ENCODE measurements at regions not wholly inside any gene's neighbourhood (a gene's known extent, or its start where the extent isn't known, plus 50 kb on each side); places are given as distances from the start of the nearest gene placed in this dataset.

DNA sequence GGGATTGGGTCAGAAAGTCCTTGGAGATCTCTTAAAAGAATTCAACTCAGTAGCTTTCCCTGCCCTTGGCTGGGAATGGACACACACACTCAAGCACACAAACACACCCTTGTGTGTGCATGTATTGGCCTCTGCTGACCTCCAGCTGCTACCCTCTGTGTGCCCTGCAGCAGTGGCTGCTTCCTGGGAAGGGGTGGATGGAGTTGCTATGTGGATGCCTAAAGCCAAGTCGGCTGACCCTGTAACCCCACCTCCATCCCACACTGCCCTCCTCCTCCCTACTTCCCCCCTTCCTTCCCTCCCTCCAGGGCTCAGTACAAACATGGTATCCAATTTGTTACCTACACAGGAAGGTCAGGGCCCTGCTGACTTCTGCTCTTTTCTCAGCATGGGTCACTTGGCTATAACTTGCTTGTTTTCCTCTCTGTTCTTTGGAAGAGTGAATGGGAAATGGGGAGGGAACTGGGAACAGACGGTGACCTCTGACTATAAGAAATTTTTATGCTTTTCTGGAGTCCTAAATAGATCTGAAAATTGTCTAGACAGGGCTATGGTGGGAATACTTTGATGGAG, 351.6 kb upstream of the TBX3 start:
- H3K27me3 ChIP-seq, result no peaks in the 10 kb centered on the region
- H3K4me3 ChIP-seq, result no peak overlapping the region
- DNase-seq, result no peak
- no peaks in the 10 kb centered on the region for H3K9me3 ChIP-seq
- H3K36me3 ChIP-seq, result no peaks in the 10 kb centered on the region

DNA sequence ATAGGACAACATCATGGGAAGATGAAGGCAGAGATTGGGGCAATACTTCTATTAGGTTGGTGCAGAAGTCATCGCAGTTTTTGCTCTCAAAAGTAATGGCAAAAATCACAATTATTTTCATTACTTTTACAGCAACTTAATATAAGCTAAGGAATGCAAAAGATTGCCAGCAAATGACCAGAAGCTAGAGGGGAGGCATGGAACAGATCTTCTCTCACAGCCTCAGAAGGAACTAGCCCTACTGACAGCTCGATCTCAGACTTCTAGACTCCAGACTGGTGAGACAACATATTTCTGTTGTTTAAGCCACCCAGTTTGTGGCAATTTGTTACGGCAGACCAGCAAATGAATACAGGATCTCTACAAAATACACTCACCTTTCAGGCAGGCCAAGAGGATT, 348.5 kb upstream of the TBX3 start:
- Histone ChIP-seq H3K4me3 (no peak overlapping the region), H3K27me3 (no peaks in the 10 kb centered on the region), H3K9me3 (no peaks in the 10 kb centered on the region), H3K36me3 (no peaks in the 10 kb centered on the region)
- no peak for DNase-seq

DNA sequence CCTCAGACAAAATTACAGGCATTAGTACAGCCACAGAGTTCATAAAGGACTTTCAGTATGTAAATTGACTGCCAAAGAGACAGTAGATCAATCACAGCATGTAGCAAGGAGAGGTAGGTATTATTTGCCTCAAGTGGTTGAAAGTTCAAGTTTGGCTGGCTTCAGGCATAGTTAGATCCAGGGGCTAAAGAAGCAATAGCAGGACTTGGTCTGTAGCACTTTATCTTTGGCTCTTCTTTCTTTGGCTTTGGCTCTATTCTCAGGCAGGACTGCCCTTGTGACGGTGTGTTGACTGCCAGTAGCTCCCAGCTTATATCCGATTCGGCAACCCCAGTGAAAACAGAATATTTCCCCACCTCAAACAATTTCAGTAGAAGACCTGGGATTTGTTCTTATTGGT, 346.0 kb upstream of the TBX3 start:
- Histone ChIP-seq H3K27me3 (no peaks in the 10 kb centered on the region), H3K9me3 (no peaks in the 10 kb centered on the region), H3K36me3 (no peaks in the 10 kb centered on the region), H3K4me3 (no peak overlapping the region)
- DNase-seq, result no peak

DNA sequence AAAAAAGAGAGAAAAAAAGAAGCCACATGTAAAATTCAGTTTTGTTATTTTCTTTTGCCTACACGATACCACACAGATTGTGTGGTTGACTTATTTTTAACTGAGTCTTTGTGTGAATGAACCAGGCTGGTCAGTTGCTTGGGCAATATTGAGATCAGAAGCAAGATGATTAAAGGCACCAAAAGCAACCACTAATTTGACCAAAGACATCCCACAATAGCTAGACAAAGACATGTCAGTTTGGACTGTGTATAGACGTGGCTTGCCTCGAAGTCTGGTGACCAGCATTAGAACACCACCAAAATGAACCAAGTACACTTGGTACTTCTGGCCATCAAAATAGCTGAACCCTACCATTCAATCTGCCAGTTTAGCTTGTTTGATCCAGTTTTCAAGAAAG, 340.6 kb upstream of the TBX3 start:
- Histone ChIP-seq H3K9me3 (peaks cover 4% of the 10 kb centered on the region; the same call in 1 of the 2 replicates), H3K36me3 (no peaks in the 10 kb centered on the region), H3K27me3 (no peaks in the 10 kb centered on the region), H3K4me3 (no peak overlapping the region)
- no peak for DNase-seq

DNA sequence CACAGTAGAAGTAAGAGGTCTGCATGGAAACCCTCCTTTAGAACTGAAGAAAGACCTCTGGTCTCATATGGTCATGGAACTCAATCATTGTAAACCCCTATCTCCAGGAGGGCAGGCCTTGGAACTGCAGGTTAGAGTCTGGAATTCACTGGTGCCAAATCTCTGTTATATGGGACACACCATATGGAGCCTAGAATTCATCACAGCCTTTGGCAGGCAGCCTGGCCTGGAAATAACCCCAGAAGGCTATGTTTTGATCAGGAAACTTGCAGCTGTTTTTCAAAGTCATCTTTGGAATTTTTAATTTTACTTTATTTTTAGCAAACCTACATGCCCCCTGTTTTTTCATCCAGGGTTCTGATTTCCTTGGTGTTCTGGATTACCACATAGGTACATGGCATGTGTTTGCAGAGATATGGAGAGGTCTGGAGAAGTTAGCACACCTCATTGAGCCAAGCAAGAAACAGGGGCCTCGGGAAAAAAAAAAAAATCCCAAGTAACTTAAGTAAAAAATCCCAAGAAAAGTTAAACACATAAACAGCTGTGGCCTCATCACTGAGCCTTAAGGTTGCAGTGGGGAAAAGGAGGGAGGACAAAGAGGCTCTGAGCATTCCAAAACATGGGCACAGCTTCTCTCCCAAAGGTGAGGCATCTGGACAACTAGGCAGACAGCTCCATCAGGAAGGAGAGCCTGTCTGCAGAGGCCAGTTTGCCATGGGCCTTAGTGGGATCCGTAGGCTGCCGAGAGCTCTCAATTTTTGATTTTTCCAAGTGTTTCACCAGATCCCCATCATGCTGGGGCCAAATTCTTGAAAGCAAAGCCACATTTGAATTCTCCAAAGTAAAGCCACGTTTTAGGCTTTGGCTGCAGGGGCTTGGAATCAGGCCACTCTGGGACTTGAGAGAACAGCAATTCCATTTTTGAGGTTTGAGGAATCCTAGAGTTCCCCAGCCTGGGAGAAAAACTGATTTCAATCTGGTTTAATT, 339.6 kb upstream of the TBX3 start:
- Histone ChIP-seq H3K9me3 (peaks cover 4% of the 10 kb centered on the region; the same call in 1 of the 2 replicates), H3K27me3 (no peaks in the 10 kb centered on the region), H3K36me3 (no peaks in the 10 kb centered on the region), H3K4me3 (no peak overlapping the region)
- peak; percentile 79 for DNase-seq

DNA sequence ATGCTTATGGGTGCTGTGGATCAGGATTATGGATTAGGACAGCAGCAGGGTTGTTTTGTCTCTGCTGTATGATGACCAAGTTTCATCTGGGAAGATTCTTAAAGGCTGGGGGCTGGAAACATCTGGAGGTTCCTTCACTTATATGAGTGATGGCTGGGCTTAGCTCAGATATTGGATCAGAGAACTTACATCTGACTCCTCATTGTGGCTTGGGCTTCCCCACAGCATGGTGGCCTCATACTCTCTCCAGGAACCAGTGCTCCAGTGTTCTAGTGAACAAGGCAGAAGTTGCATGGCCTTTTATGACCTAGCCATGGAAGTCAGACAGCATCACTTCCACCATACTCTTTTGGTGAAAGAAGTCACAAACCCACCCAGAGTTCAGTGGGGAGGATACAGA, 336.1 kb upstream of the TBX3 start:
- peaks cover 4% of the 10 kb centered on the region; the same call in 1 of the 2 replicates for H3K9me3 ChIP-seq
- H3K36me3 ChIP-seq, result no peaks in the 10 kb centered on the region
- DNase-seq, result no peak
- H3K4me3 ChIP-seq, result no peak overlapping the region
- no peaks in the 10 kb centered on the region for H3K27me3 ChIP-seq

DNA sequence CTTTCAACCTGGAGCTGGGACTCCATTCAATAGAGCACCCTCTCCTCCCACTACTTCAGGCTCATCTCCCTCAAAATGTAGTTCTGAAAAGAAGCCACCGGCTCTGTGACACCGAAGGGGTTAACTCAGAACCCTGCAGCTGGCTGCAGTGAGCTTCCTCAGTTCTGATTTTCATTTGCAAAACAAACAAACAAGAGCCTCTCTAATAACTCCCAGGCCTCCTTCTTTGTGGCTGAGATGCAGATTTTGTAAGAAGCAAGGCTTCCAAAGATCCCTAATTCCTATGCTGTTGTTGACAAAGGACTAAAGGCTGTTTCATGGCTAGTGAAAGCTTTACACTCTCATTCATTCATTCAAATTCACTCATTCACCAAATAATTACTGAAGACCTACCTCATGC, 333.4 kb upstream of the TBX3 start:
- Histone ChIP-seq H3K9me3 (peaks cover 4% of the 10 kb centered on the region; the same call in 1 of the 2 replicates), H3K4me3 (no peak overlapping the region), H3K27me3 (no peaks in the 10 kb centered on the region), H3K36me3 (no peaks in the 10 kb centered on the region)
- DNase-seq, result no peak

DNA sequence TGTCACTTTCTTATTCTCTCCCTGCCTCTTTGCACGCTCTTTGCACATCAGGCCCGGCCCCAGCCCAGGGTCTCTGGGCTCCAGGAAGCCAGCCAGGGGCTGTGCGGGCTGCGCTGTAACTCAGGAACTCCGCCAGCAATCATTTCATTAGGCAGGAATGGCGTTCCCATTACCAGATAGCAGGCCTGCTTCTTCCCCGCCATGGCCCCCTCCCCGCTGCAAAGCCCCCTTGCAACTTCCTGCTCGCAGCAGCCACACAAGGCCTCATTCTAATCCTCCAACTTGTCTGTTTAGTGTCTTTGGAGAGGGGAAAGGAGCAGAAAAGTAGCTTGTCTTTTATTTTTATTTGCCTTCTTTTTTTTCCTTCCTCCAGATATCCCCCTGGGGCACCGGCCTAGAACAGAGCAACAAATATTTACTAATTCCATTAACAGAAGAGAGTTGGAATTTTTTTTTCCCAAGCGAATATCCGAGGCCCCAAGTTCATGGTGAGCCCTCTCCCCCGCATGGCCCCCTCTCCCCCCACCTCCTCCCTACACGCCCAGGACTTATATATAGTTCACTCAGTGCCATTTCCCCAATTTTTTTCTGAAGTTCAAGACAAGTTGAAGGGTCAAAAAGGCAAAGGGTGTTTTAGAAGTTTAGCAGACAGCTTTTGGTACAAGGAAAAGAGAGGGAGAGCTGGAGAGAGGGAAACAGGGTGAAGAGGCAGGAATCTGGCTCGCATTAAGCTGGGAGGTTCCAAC, 329.4 kb upstream of the TBX3 start:
- Histone ChIP-seq H3K4me3 (no peak overlapping the region), H3K9me3 (no peaks in the 10 kb centered on the region), H3K27me3 (no peaks in the 10 kb centered on the region), H3K36me3 (no peaks in the 10 kb centered on the region)
- DNase-seq, result no peak

DNA sequence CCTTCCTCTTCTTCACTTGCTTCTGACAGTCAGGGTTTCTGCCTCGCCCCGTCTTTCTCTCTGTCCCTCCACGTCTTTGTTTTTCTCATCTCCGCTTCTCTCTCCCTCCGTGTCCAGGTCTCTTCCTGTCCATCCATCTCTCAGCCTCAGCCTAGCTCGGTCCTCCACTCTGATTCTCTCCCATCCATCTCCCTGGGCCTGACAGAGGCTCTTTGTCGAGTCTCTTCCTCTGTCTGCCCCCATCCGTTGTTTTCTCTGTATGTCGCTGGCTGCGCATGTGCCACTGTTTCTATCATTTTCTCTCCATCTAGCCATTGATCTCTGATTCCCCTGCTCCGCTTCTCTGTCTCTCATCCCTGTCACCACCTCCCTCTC, 328.9 kb upstream of the TBX3 start:
- no peaks in the 10 kb centered on the region for H3K36me3 ChIP-seq
- no peaks in the 10 kb centered on the region for H3K27me3 ChIP-seq
- no peak overlapping the region for H3K4me3 ChIP-seq
- H3K9me3 ChIP-seq, result no peaks in the 10 kb centered on the region
- no peak for DNase-seq

DNA sequence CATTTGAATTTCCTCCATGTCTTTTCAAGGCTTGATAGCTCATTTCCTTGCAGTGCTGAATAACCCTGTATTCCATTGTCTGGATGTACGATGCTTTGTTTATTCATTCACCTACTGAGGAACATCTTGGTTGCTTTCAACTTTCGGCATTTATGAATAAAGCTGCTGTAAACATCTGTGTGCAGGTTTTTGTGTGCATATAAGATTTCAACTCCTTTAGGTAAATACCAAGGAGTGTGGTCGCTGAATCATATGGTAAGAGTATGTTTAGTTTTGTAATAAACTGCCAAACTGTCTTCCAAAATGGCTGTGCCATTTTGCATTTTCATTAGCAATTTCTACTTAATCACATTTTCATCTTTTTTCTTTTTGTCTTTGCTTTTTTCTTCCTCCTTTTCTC, 327.7 kb upstream of the TBX3 start:
- no peaks in the 10 kb centered on the region for H3K36me3 ChIP-seq
- H3K27me3 ChIP-seq, result no peaks in the 10 kb centered on the region
- DNase-seq, result no peak

DNA sequence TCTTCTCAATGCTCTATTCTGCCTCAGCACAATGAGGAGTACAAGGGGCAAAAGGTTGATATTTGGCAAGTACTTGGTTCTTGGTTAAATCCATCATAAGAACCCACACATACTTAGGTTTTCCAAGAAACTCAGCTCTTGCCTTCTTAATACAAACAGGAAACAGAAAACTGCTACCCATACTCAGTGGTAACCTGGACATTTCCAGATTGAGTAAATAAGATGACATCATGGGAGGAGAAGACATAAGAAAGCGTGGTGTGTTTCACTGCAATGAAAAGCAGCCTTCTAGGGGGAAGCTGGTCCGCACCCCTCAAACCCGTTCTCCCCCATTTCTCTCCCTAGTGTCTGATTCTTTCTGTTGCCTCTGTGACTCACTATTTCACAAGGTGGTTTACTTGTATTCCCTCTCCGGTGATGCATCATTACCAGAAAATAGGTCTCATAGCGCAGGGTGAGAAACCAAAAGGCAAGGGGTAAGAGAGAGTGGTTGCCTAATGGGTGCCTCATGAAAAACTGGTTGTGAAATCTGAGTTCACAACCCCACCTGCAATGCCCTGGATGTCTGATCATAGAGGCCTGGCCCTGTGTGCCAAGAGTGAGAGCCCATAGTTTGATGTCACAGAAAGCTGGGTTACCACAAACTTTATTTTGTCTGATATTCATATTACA, 326.5 kb upstream of the TBX3 start:
- Histone ChIP-seq H3K9me3 (no peaks in the 10 kb centered on the region), H3K36me3 (no peaks in the 10 kb centered on the region), H3K27me3 (no peaks in the 10 kb centered on the region), H3K4me3 (no peak overlapping the region)
- no peak for DNase-seq

More for the DNA sequence above, 327.7 kb upstream of the TBX3 start:
- H3K4me3 ChIP-seq, result no peak overlapping the region
- no peaks in the 10 kb centered on the region for H3K9me3 ChIP-seq

DNA sequence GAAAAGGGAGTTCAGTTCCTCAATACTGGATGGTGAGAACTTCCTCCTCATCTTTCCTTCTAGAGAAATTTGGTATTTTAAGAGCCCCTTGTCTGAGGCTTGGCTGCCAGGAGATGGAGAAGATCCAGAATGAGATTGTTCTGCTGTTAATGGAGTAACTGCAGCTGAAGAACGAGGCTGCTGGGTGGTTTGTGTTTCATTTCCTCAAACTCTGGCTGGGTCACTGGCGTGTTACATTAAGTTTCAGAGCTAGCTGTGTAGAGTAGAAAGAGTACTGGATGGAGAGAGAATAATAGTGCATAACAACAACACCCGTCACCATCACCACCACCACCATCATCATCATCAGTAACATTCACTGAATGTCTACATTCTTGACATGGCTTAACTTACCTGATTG, 325.0 kb upstream of the TBX3 start:
- Histone ChIP-seq H3K4me3 (no peak overlapping the region), H3K36me3 (no peaks in the 10 kb centered on the region), H3K27me3 (no peaks in the 10 kb centered on the region), H3K9me3 (no peaks in the 10 kb centered on the region)
- no peak for DNase-seq

DNA sequence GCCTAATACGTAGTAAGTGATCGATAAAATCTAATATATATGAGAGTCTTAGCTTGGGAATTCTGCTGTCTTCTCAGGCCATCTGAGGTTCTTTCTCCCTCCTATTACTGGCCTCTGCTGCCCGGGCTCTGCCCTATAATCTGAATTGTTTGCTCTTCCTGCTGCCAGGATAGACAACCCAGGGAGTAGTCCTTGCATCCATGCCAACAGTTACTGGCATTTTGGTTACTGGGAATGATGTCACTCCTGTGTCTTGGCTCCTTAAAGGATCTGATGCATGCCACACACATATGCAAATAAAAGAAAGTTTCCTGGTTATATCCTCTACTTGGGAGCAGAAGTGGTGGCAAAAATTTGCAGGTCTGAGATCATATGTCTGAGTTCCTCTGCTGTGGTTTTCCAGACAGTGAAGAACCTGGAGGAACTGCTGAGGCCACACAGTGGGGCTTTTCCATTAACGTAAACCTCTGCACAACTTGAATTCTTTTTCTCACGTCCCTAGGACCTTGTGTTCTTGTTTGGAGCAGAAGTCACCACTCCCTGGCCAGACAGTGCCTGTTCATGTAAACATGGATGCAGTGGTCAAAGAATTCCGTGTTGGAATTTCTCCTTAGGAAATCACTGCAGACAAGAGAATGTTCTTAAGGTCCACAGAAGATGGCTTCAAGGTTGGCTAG, 320.6 kb upstream of the TBX3 start:
- Histone ChIP-seq H3K27me3 (no peaks in the 10 kb centered on the region), H3K9me3 (no peaks in the 10 kb centered on the region), H3K4me3 (no peak overlapping the region), H3K36me3 (no peaks in the 10 kb centered on the region)
- DNase-seq, result peak; percentile 79

DNA sequence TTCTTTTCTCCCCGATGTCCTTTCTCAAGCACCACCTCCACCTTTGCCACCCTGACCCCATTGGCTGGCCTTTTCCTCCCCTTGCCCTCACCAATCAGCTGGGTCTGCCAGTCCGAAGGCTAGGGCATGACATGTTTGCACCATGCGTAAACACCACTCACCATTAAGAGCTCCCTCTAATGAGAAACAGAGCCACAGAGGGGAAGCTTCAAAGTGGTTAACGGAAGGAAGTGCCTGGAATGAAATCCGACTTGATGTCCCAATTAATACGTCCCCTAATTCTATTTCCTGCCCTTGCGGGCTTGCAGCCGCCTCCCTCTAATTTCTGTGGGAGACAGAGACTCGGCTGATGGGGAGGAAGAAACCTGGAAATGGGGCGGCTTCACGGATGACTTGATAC, 318.5 kb upstream of the TBX3 start:
- H3K9me3 ChIP-seq, result no peaks in the 10 kb centered on the region; the same call in 1 of the 2 replicates
- H3K27me3 ChIP-seq, result no peaks in the 10 kb centered on the region
- H3K36me3 ChIP-seq, result no peaks in the 10 kb centered on the region
- no peak overlapping the region for H3K4me3 ChIP-seq
- DNase-seq, result no peak

DNA sequence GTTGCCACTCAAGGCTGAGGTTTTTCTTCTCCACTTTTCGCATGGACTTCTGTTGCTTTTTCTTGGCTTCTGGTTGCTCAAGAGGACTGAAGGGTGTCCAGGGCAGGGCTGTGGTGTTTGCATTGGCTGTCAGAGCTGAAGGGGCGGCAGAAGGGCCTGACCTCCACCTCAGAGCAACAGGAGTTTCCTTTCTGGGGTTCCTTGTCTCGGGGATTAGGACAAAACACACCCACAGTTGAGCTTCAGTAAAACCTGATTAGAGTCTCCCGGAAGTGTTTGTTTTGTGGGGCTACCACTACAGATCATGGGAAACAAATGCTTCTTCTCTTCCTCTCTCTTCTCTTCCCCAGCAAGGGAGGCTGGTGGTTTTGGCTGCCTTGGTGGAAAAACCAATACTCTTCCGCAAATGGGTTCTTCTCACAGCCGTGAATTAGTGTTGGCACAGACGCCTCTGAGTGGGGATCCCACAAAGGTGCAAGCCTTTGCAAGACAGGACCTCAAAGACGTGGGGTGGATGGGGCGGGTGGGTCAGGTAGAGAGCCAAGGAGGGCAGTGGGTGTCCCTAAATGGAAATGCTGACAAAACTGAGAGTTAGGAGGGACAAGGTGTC, 317.7 kb upstream of the TBX3 start:
- Histone ChIP-seq H3K36me3 (no peaks in the 10 kb centered on the region), H3K4me3 (no peak overlapping the region), H3K9me3 (peaks cover 2% of the 10 kb centered on the region; the same call in 1 of the 2 replicates), H3K27me3 (no peaks in the 10 kb centered on the region)
- no peak for DNase-seq

DNA sequence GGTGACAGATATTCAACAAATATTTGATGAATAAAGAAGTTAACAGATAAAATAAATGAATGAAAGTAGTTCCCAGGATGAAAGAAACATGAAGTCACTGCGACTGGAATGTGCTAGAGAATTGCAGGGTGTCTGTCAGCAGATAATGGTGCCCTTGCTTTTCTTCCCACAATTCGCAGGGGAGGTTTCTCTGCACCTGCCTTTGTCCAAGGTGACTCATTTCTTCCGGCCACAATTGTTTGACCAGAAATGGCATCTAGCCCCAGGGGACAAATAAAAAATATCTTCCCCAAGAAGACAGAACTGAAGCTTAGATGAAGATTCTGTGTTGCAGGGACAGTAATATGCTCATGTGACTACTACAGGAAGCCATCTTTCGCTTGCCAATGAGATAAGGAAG, 316.1 kb upstream of the TBX3 start:
- no peak for DNase-seq
- no peaks in the 10 kb centered on the region for H3K36me3 ChIP-seq
- peaks cover 8% of the 10 kb centered on the region for H3K9me3 ChIP-seq
- no peak overlapping the region for H3K4me3 ChIP-seq
- no peaks in the 10 kb centered on the region for H3K27me3 ChIP-seq
